Uterus (tissue), 3 donors: ENCODE measurements at regions not wholly inside any gene's neighbourhood (a gene's known extent, or its start where the extent isn't known, plus 50 kb on each side); places are given as distances from the start of the nearest gene placed in this dataset.

Source experiments
- DNase-seq, 2 donors: peaks; one replicate each; pipeline ENCODE4 v3.0.0-alpha.2; 2019 to 2020
- H3K27ac ChIP-seq, 2 donors: fragments of 200-600 bp; sonication (generic); 1 replicate in 1 of 2; 2 replicates in 1 of 2; pipeline ENCODE4 v1.5.1; 2016 to 2018
- H3K27me3 ChIP-seq, 2 donors: fragments of 200-600 bp; sonication (generic); one replicate each; pipeline ENCODE4 v1.5.1; 2018 to 2019; ENCODE audit warnings: control low read depth in 1 of 2
- H3K36me3 ChIP-seq, 2 donors: fragments of 200-600 bp; sonication (generic); one replicate each; pipeline ENCODE4 v1.5.1; 2019; ENCODE audit warnings: control low read depth in 1 of 2
- H3K4me1 ChIP-seq, 2 donors: fragments of 200-600 bp; sonication (generic); one replicate each; pipeline ENCODE4 v1.5.1; 2018 to 2019; ENCODE audit warnings: control low read depth in 1 of 2
- H3K4me3 ChIP-seq, 2 donors: fragments of 200-600 bp; sonication (generic); 1 replicate in 1 of 2; 2 replicates in 1 of 2; pipeline ENCODE4 v1.5.1; 2018 to 2019; ENCODE audit warnings: mild to moderate bottlenecking in 1 of 2
- H3K9me3 ChIP-seq, 2 donors: fragments of 200-600 bp; sonication (generic); one replicate each; pipeline ENCODE4 v1.5.1; 2019; ENCODE audit warnings: control low read depth in 1 of 2
- POLR2A ChIP-seq, 2 donors: fragments of 450-650 bp; IDR thresholded peaks; one replicate each; pipeline ENCODE4 v1.6.1; 2016; ENCODE audit warnings: antibody characterized with exemption in 2 of 2, mild to moderate bottlenecking in 1 of 2, moderate library complexity in 1 of 2
- intact Hi-C: fragments of 100-400 bp; cut with DNase I; formaldehyde crosslinking; loops from one replicate; pipeline ENCODE4 v1.15.1; 2023; ENCODE audit warnings: low total_unique reads
- TF ChIP-seq, protein P1 (sequence below), 4 experiments: fragments of 200-600 bp in 2 of 4; fragments of 450-650 bp in 2 of 4; sonication (generic) in 2 of 4; IDR thresholded peaks; one replicate each; pipeline ENCODE4 v1.5.1; 2016 to 2019; ENCODE audit warnings: antibody characterized with exemption in 4 of 4, mild to moderate bottlenecking in 2 of 4, moderate library complexity in 1 of 4
- donor health status: DM: yes; HTN: yes; CAD: no.

DNA sequence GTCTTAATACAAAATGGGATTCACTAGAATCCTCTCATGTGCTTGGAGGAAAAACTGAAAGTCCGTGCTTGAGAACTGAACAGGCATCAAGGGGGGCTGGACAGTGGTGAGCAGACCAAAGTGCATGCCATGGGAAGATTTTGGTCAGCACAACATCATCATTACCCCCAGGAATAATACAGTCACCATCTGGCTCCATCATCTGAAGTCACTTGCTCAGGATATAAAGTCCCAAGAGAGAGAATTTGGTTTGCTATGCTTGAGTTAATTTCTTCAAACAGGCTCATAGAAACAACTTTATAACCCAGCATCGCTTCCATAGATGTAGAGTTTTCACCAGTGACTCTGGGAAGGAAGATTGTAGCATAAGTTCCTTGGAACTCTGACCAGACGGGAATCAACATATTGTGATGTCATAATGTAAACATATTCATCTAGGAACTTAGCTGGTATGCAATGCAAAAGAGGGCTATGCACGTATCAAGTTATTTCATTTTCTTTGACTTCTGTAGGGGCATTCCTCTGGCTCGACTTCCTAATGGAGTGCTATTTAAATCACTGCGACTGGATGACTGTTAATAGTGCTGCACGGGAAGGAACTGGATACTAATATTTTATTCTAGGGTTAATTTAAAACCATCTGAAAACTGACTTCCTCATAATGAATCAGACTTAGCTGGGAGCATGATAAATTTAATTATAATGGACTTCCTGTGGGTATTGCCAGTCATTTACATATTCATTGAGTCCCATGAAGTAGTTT is 145.2 kb downstream of the MTRR start:
- no peak for DNase-seq
- Histone ChIP-seq H3K36me3 (no peaks in the 10 kb centered on the region), H3K9me3 (no peaks in the 10 kb centered on the region), H3K4me3 (no peak overlapping the region), H3K4me1 (no peaks in the 10 kb centered on the region), H3K27ac (no peak overlapping the region), H3K27me3 (no peaks in the 10 kb centered on the region)
- no peak for TF ChIP-seq POLR2A (IDR thresholded peaks at IDR 0.05)
- TF ChIP-seq, protein P1, sequence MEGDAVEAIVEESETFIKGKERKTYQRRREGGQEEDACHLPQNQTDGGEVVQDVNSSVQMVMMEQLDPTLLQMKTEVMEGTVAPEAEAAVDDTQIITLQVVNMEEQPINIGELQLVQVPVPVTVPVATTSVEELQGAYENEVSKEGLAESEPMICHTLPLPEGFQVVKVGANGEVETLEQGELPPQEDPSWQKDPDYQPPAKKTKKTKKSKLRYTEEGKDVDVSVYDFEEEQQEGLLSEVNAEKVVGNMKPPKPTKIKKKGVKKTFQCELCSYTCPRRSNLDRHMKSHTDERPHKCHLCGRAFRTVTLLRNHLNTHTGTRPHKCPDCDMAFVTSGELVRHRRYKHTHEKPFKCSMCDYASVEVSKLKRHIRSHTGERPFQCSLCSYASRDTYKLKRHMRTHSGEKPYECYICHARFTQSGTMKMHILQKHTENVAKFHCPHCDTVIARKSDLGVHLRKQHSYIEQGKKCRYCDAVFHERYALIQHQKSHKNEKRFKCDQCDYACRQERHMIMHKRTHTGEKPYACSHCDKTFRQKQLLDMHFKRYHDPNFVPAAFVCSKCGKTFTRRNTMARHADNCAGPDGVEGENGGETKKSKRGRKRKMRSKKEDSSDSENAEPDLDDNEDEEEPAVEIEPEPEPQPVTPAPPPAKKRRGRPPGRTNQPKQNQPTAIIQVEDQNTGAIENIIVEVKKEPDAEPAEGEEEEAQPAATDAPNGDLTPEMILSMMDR (IDR thresholded peaks at IDR 0.05): no peak
- intact Hi-C loops: no loop called here

DNA sequence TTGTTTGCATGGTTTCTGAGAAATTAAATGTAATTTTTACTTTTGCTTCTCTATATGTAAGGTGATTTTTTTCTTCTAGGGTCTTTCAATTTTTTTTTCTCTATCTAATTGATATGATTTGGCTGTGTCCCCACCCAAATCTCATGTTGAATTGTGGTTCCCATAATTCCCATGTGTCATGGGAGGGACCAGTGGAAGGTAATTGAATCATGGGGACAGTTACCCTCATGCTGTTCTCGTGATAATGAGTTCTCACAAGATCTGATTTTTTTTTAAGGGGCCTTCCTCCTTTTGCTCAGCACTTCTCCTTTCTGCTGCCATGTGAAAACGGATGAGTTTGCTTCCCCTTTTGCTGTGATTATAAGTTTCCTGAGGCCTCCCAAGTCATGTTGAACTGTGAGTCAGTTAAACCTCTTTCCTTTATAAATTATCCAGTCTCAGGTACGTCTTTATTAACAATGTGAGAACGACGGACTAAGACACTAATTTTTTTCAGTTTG is 150.8 kb downstream of the MTRR start:
- no peak for DNase-seq
- H3K4me1 ChIP-seq: no peaks in the 10 kb centered on the region
- no peaks in the 10 kb centered on the region for H3K9me3 ChIP-seq
- no peak overlapping the region for H3K4me3 ChIP-seq
- no peaks in the 10 kb centered on the region for H3K36me3 ChIP-seq
- H3K27ac ChIP-seq: no peak overlapping the region
- TF ChIP-seq POLR2A (IDR thresholded peaks at IDR 0.05): no peak
- no peaks in the 10 kb centered on the region for H3K27me3 ChIP-seq
- intact Hi-C loops: no loop called here

DNA sequence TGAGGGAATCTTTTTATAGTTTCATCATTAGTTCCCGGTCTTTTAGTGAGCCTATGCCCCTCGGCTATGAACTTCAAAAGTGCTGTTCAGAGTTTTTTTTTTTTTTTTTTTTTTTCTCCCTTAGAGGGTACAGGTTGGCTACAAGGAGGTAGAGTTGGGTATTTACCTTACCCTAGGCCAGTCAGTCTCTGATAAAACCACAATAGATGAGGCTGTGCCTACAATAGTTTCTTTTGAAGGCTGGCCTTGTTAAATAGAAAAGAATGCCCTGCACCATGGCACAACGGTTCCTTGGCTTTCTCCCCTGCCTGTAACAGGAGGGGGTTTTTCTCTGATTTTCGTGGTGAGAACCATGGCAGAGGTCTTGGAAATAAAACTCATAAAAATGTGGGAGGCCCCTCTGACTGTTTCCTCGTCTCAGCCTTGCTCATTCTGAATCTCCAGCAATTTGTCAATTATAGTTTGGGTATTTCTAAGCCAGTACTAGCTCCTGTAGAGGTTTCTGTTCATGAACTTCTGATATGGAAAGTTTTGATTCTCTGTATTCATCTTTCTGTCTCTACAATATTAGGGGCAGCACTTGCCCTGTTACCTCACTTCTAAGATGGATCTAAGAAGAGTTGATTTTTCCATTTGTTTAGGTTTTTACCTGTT is 152.0 kb downstream of the MTRR start:
- Histone ChIP-seq H3K4me3 (no peak overlapping the region), H3K4me1 (no peaks in the 10 kb centered on the region), H3K9me3 (no peaks in the 10 kb centered on the region), H3K27ac (no peak overlapping the region), H3K36me3 (no peaks in the 10 kb centered on the region), H3K27me3 (no peaks in the 10 kb centered on the region)
- no peak for DNase-seq
- no peak for TF ChIP-seq POLR2A (IDR thresholded peaks at IDR 0.05)
- TF ChIP-seq, protein P1 (IDR thresholded peaks at IDR 0.05): no peak
- intact Hi-C loops: no loop called here

DNA sequence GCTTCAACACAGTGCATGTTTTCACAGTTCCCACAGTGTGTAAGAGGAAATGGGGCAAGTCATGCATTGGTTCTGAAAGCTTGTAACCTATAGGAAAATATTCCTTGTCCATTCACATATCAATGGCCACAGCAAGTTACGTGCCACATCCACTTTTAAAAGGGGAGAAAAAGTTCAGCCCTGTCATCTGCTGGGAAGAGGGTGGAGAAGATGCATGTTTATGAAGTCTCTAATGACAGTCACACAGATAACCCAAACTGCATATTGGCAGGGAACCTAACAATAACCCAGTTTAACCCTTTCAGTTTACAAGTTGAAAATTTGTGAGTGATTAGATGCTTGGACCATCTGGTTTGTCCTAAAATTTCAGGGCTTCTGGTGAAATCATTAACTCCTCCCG is 159.3 kb downstream of the MTRR start:
- no peaks in the 10 kb centered on the region for H3K36me3 ChIP-seq
- TF ChIP-seq POLR2A (IDR thresholded peaks at IDR 0.05): no peak
- H3K9me3 ChIP-seq: no peaks in the 10 kb centered on the region
- no peak overlapping the region for H3K4me3 ChIP-seq
- intact Hi-C loops: no loop called here
- H3K27me3 ChIP-seq: no peaks in the 10 kb centered on the region
- no peaks in the 10 kb centered on the region for H3K4me1 ChIP-seq
- H3K27ac ChIP-seq: no peak overlapping the region
- DNase-seq: no peak

DNA sequence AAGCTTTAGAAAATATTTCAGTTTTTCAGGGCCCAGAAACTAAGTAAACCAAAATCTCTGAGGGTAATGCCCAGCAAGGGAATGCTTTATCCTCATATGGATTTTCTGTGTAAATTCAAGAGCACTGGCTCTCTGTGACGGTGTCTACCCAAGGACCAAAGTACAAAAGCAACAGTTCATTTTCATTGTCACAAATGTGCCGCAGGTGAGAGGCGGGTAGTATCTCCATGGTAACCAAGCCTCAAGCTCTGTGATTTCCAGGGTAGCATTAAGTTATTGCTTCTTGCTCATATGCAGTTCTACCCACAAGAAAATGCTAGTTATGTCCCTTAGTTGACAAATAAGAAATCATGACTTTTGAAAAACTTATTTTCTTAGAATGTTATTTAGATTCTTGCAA is 164.3 kb downstream of the MTRR start:
- TF ChIP-seq, protein P1 (IDR thresholded peaks at IDR 0.05): no peak
- TF ChIP-seq POLR2A (IDR thresholded peaks at IDR 0.05): no peak
- Histone ChIP-seq H3K4me1 (no peaks in the 10 kb centered on the region), H3K27me3 (no peaks in the 10 kb centered on the region), H3K4me3 (no peak overlapping the region), H3K27ac (no peak overlapping the region), H3K9me3 (no peaks in the 10 kb centered on the region), H3K36me3 (no peaks in the 10 kb centered on the region)
- intact Hi-C loops: no loop called here
- DNase-seq: no peak

DNA sequence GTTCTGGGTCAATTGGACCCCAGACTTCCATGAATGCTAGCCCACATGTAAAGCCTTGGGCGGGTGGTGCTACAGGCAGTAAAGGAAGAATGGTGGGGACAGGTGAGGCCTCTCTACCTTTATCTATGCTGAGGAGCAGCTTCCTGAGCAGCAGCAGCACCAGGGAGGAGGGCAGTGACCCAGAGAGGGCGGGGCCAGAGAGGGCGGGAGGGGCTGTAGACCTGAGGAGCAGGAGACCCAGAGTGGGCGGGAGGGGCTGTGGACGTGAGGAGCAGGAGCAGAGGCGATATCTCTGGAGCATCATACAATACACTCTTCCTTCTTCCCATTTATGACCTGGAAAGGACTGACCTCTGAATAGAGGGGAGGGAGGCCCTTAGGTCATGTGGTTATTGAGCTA is 165.9 kb downstream of the MTRR start:
- no peaks in the 10 kb centered on the region for H3K9me3 ChIP-seq
- intact Hi-C loops: no loop called here
- H3K36me3 ChIP-seq: no peaks in the 10 kb centered on the region
- H3K27me3 ChIP-seq: no peaks in the 10 kb centered on the region
- no peak overlapping the region for H3K27ac ChIP-seq
- TF ChIP-seq POLR2A (IDR thresholded peaks at IDR 0.05): no peak
- TF ChIP-seq, protein P1 (IDR thresholded peaks at IDR 0.05): no peak
- DNase-seq: no peak
- H3K4me3 ChIP-seq: no peak overlapping the region
- no peaks in the 10 kb centered on the region for H3K4me1 ChIP-seq
